GM23248 (cell line): ENCODE measurements at regions not wholly inside any gene's neighbourhood (a gene's known extent, or its start where the extent isn't known, plus 50 kb on each side); places are given as distances from the start of the nearest gene placed in this dataset.

Experiments used
- EZH2 ChIP-seq: fragments of 200-600 bp; sonication (generic); IDR thresholded peaks from 2 replicates; pipeline ENCODE4 v1.6.1; 2018; ENCODE audit warnings: antibody characterized with exemption, mild to moderate bottlenecking; ENCODE audit not compliant: insufficient read depth, poor library complexity, severe bottlenecking
- EZH2phosphoT487 ChIP-seq: fragments of 200-600 bp; sonication (generic); IDR thresholded peaks from 2 replicates; pipeline ENCODE4 v1.6.1; 2018; ENCODE audit warnings: antibody characterized with exemption, moderate library complexity, mild to moderate bottlenecking, low read depth; ENCODE audit not compliant: insufficient read depth

GRCh38 chr3:187802203-187802927 is 57.1 kb upstream of the BCL6 start:
- TF ChIP-seq EZH2 (no peak), EZH2phosphoT487 (no peak)
